Adrenal gland (tissue), 5 donors: ENCODE measurements at regions not wholly inside any gene's neighbourhood (a gene's known extent, or its start where the extent isn't known, plus 50 kb on each side); places are given as distances from the start of the nearest gene placed in this dataset.

ENCODE experiments used
- POLR2A ChIP-seq, 2 donors: fragments of 450-650 bp; IDR thresholded peaks; one replicate each; pipeline ENCODE4 v1.6.1; 2017; ENCODE audit warnings: antibody characterized with exemption in 2 of 2, mild to moderate bottlenecking in 2 of 2, moderate library complexity in 1 of 2
- TF ChIP-seq, protein P1 (sequence below), 6 experiments: fragments of 450-650 bp in 4 of 6; fragments of 200-600 bp in 2 of 6; sonication (generic) in 1 of 6; IDR thresholded peaks; 1 replicate in 5 of 6; 2 replicates in 1 of 6; pipeline versions ENCODE4 v1.5.1 to v1.8.0; 2016 to 2021; ENCODE audit warnings: antibody characterized with exemption in 6 of 6, mild to moderate bottlenecking in 2 of 6, moderate library complexity in 1 of 6
- donor health status: DM: no; HTN: no; CAD: no.

DNA sequence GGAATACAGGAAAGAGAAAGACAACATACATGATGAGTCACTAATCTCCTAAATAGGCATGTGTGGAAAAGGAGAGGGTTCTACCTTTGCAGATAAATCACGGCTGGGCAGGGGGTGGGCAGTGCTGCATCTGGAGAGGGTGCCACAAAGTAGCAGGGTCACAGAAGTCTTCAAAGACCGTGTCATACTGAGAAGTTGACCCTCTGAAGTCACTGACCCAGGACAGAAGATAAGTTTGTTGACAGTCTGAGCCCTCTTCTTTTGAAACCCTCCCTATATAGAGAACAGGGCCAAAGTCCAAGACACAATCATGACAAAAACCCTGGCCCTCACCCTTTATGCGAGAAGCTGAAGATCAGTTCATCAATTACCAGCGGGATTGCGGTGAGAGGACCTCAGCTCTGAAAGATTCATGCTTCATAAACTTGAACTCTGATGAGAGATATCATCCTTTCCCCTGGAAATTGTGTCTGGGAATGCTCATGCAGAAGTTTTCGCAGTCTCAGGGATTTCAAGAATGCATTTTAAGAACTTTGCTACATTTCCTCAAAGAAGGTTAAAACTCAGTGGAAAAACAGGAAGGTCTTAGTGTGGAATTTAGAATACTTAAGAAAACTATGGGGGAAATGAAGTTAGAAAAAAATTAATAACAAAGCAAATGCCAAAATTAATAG lies 129.5 kb downstream of the FAM124B start:
- TF ChIP-seq, protein P1, sequence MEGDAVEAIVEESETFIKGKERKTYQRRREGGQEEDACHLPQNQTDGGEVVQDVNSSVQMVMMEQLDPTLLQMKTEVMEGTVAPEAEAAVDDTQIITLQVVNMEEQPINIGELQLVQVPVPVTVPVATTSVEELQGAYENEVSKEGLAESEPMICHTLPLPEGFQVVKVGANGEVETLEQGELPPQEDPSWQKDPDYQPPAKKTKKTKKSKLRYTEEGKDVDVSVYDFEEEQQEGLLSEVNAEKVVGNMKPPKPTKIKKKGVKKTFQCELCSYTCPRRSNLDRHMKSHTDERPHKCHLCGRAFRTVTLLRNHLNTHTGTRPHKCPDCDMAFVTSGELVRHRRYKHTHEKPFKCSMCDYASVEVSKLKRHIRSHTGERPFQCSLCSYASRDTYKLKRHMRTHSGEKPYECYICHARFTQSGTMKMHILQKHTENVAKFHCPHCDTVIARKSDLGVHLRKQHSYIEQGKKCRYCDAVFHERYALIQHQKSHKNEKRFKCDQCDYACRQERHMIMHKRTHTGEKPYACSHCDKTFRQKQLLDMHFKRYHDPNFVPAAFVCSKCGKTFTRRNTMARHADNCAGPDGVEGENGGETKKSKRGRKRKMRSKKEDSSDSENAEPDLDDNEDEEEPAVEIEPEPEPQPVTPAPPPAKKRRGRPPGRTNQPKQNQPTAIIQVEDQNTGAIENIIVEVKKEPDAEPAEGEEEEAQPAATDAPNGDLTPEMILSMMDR (IDR thresholded peaks at IDR 0.05): no peak
- TF ChIP-seq POLR2A (IDR thresholded peaks at IDR 0.05): no peak
